Fibroblast of lung (primary cell): ENCODE measurements at regions not wholly inside any gene's neighbourhood (a gene's known extent, or its start where the extent isn't known, plus 50 kb on each side); places are given as distances from the start of the nearest gene placed in this dataset.

Experiments used
- DNase-seq, 2 donors: peaks; one replicate each; pipeline versions ENCODE4 v3.0.0 to v3.0.0-alpha.2; 2010; ENCODE audit warnings: low read depth in 2 of 2
- H2AFZ ChIP-seq: 2 replicates; pipeline ENCODE4 v1.5.1; 2012; ENCODE audit warnings: low read length, control low read depth, inconsistent platforms
- H3K27ac ChIP-seq: 2 replicates; pipeline ENCODE4 v1.5.1; 2011; ENCODE audit warnings: low read length, control low read depth; ENCODE audit not compliant: insufficient read depth
- H3K27me3 ChIP-seq: 2 replicates; pipeline ENCODE4 v1.5.1; 2011; ENCODE audit warnings: mild to moderate bottlenecking, low read length; ENCODE audit not compliant: control insufficient read depth, insufficient read depth
- H3K36me3 ChIP-seq: 2 replicates; pipeline ENCODE4 v1.5.1; 2011; ENCODE audit warnings: low read length; ENCODE audit not compliant: control insufficient read depth, insufficient read depth
- H3K4me1 ChIP-seq: 2 replicates; pipeline ENCODE4 v1.5.1; 2011; ENCODE audit warnings: low read length; ENCODE audit not compliant: control insufficient read depth, insufficient read depth; ENCODE audit errors: extremely low read depth
- H3K4me2 ChIP-seq: 2 replicates; pipeline ENCODE4 v1.5.1; 2011; ENCODE audit warnings: low read length, control low read depth; ENCODE audit not compliant: insufficient read depth; ENCODE audit errors: extremely low read depth
- H3K4me3 ChIP-seq, 4 experiments: fragments of 200-600 bp in 1 of 4; sonication (generic) in 1 of 4; replicated peaks in 1 of 4; 2 replicates each; pipeline ENCODE4 v1.5.1; 2011 to 2016; ENCODE audit warnings: low read length in 4 of 4, low read depth in 3 of 4, mild to moderate bottlenecking in 3 of 4, control low read depth in 2 of 4, inconsistent platforms in 1 of 4, mixed read lengths in 1 of 4; ENCODE audit not compliant: insufficient read depth in 1 of 4; ENCODE audit errors: control extremely low read depth in 1 of 4
- H3K79me2 ChIP-seq: 2 replicates; pipeline ENCODE4 v1.5.1; 2012; ENCODE audit warnings: mild to moderate bottlenecking, low read length, inconsistent platforms; ENCODE audit not compliant: control insufficient read depth, insufficient read depth
- H3K9ac ChIP-seq: 2 replicates; pipeline ENCODE4 v1.5.1; 2011; ENCODE audit warnings: mild to moderate bottlenecking, low read length, control low read depth; ENCODE audit not compliant: insufficient read depth
- H3K9me3 ChIP-seq: 2 replicates; pipeline ENCODE4 v1.5.1; 2012; ENCODE audit warnings: low read depth, low read length; ENCODE audit not compliant: control insufficient read depth, insufficient read depth
- H4K20me1 ChIP-seq: 2 replicates; pipeline ENCODE4 v1.5.1; 2011; ENCODE audit warnings: low read length; ENCODE audit not compliant: control insufficient read depth, insufficient read depth; ENCODE audit errors: extremely low read depth
- EZH2 ChIP-seq: IDR thresholded peaks from 2 replicates; pipeline ENCODE4 v1.5.1; 2012; ENCODE audit warnings: low read length, control low read depth, mild to moderate bottlenecking; ENCODE audit errors: missing control alignments
- TF ChIP-seq, protein P1 (sequence below), 2 donors: IDR thresholded peaks in 1 of 2; conservative IDR thresholded peaks in 1 of 2; 1 replicate in 1 of 2; 2 replicates in 1 of 2; pipeline ENCODE4 v1.5.1; 2011 to 2012; ENCODE audit warnings: low read length in 2 of 2, control low read depth in 1 of 2, inconsistent platforms in 1 of 2, low read depth in 1 of 2, mild to moderate bottlenecking in 1 of 2

GRCh38 chr1:104172243-104172681 lies 422.6 kb downstream of the AMY1C start:
- Histone ChIP-seq H3K36me3 (no peaks in the 10 kb centered on the region), H2AFZ (no peak overlapping the region), H3K4me2 (no peak overlapping the region), H3K9ac (no peak overlapping the region), H3K9me3 (no peaks in the 10 kb centered on the region), H3K27me3 (no peaks in the 10 kb centered on the region), H3K27ac (no peak overlapping the region), H3K4me1 (no peaks in the 10 kb centered on the region), H3K4me3 (no peak overlapping the region), H4K20me1 (no peaks in the 10 kb centered on the region), H3K79me2 (no peaks in the 10 kb centered on the region)
- TF ChIP-seq, protein P1, sequence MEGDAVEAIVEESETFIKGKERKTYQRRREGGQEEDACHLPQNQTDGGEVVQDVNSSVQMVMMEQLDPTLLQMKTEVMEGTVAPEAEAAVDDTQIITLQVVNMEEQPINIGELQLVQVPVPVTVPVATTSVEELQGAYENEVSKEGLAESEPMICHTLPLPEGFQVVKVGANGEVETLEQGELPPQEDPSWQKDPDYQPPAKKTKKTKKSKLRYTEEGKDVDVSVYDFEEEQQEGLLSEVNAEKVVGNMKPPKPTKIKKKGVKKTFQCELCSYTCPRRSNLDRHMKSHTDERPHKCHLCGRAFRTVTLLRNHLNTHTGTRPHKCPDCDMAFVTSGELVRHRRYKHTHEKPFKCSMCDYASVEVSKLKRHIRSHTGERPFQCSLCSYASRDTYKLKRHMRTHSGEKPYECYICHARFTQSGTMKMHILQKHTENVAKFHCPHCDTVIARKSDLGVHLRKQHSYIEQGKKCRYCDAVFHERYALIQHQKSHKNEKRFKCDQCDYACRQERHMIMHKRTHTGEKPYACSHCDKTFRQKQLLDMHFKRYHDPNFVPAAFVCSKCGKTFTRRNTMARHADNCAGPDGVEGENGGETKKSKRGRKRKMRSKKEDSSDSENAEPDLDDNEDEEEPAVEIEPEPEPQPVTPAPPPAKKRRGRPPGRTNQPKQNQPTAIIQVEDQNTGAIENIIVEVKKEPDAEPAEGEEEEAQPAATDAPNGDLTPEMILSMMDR (conservative IDR thresholded peaks at IDR 0.05 in 1 of 2, IDR thresholded peaks at IDR 0.05 in 1 of 2; ENCODE audit: low read depth in 1 of 2, low read length in 2 of 2): no peak
- TF ChIP-seq EZH2: no peak
- DNase-seq: no peak

GRCh38 chr1:104182251-104182650 lies 432.6 kb downstream of the AMY1C start:
- H3K4me1 ChIP-seq: no peaks in the 10 kb centered on the region
- H3K36me3 ChIP-seq: no peaks in the 10 kb centered on the region
- H4K20me1 ChIP-seq: no peaks in the 10 kb centered on the region
- no peak overlapping the region for H3K27ac ChIP-seq
- no peak overlapping the region for H3K9ac ChIP-seq
- H2AFZ ChIP-seq: no peak overlapping the region
- no peak overlapping the region for H3K4me3 ChIP-seq
- no peak for TF ChIP-seq EZH2
- TF ChIP-seq, protein P1 (conservative IDR thresholded peaks at IDR 0.05 in 1 of 2, IDR thresholded peaks at IDR 0.05 in 1 of 2; ENCODE audit: low read depth in 1 of 2, low read length in 2 of 2): no peak
- H3K9me3 ChIP-seq: no peaks in the 10 kb centered on the region
- no peak for DNase-seq
- H3K4me2 ChIP-seq: no peak overlapping the region
- H3K79me2 ChIP-seq: no peaks in the 10 kb centered on the region
- no peaks in the 10 kb centered on the region for H3K27me3 ChIP-seq

GRCh38 chr1:104189207-104189606 lies 439.5 kb downstream of the AMY1C start:
- Histone ChIP-seq H3K4me3 (no peak overlapping the region), H3K36me3 (no peaks in the 10 kb centered on the region), H3K4me1 (no peaks in the 10 kb centered on the region), H3K79me2 (no peaks in the 10 kb centered on the region), H3K9ac (no peak overlapping the region), H3K27me3 (no peaks in the 10 kb centered on the region), H3K4me2 (no peak overlapping the region), H3K9me3 (no peaks in the 10 kb centered on the region), H3K27ac (no peak overlapping the region), H4K20me1 (no peaks in the 10 kb centered on the region), H2AFZ (no peak overlapping the region)
- no peak for DNase-seq
- TF ChIP-seq EZH2: no peak
- TF ChIP-seq, protein P1 (conservative IDR thresholded peaks at IDR 0.05 in 1 of 2, IDR thresholded peaks at IDR 0.05 in 1 of 2; ENCODE audit: low read depth in 1 of 2, low read length in 2 of 2): no peak
